ENCODE measurements at regions not wholly inside any gene's neighbourhood (a gene's known extent, or its start where the extent isn't known, plus 50 kb on each side); places are given as distances from the start of the nearest gene placed in this dataset.

GRCh38 chr2:43057026-43057741, 169.2 kb downstream of the ZFP36L2 start:
- no peaks in the 10 kb centered on the region for H3K27me3 ChIP-seq
- no peak for DNase-seq (ENCODE audit: low spot score)
- peaks cover 21% of the 10 kb centered on the region for H3K4me1 ChIP-seq (ENCODE audit: insufficient read depth)
- no peaks in the 10 kb centered on the region for H4K20me1 ChIP-seq (ENCODE audit: insufficient read depth, poor library complexity, severe bottlenecking)
- no peaks in the 10 kb centered on the region for H3K79me2 ChIP-seq
- no peak for TF ChIP-seq EZH2 (IDR thresholded peaks at IDR 0.05; ENCODE audit: borderline replicate concordance)
- no peak for TF ChIP-seq EZH2phosphoT487 (IDR thresholded peaks at IDR 0.05; ENCODE audit: low read depth, severe bottlenecking, unreplicated experiment)
- TF ChIP-seq CTCF (IDR thresholded peaks at IDR 0.05; ENCODE audit: poor library complexity) = no peak
- no peaks in the 10 kb centered on the region for H3K36me3 ChIP-seq (replicated peaks; ENCODE audit: insufficient read depth, low read depth)
- no peak overlapping the region for H3K4me3 ChIP-seq
- H3K27ac ChIP-seq = no peak overlapping the region
- H3K9me3 ChIP-seq (ENCODE audit: low read depth) = no peaks in the 10 kb centered on the region
- H2AFZ ChIP-seq = no peak overlapping the region
- WGBS (ENCODE audit: low lambda C conversion rate, missing lambda C conversion rate) = 87% methylated on average over 16 of the region's 16 CpGs
- no peaks in the 10 kb centered on the region for H3K9me2 ChIP-seq (replicated peaks; ENCODE audit: insufficient read depth)
- H3K4me2 ChIP-seq = no peak overlapping the region

GRCh38 chr2:43055985-43056384, 170.4 kb downstream of the ZFP36L2 start:
- H3K27ac ChIP-seq = no peak overlapping the region

GRCh38 chr2:43055086-43055912, 171.1 kb downstream of the ZFP36L2 start:
- no peak for DNase-seq (ENCODE audit: low spot score)
- Histone ChIP-seq H3K4me1 (ENCODE audit: insufficient read depth) (peaks cover 32% of the 10 kb centered on the region), H3K27me3 (no peaks in the 10 kb centered on the region), H3K27ac (no peak overlapping the region), H3K4me3 (no peak overlapping the region), H3K9me3 (ENCODE audit: low read depth) (no peaks in the 10 kb centered on the region), H2AFZ (no peak overlapping the region), H4K20me1 (ENCODE audit: insufficient read depth, poor library complexity, severe bottlenecking) (no peaks in the 10 kb centered on the region), H3K36me3 (replicated peaks; ENCODE audit: insufficient read depth, low read depth) (no peaks in the 10 kb centered on the region), H3K9me2 (replicated peaks; ENCODE audit: insufficient read depth) (no peaks in the 10 kb centered on the region), H3K79me2 (no peaks in the 10 kb centered on the region), H3K4me2 (no peak overlapping the region)
- TF ChIP-seq EZH2phosphoT487 (IDR thresholded peaks at IDR 0.05; ENCODE audit: low read depth, severe bottlenecking, unreplicated experiment) = no peak
- TF ChIP-seq EZH2 (IDR thresholded peaks at IDR 0.05; ENCODE audit: borderline replicate concordance) = no peak
- no peak for TF ChIP-seq CTCF (IDR thresholded peaks at IDR 0.05; ENCODE audit: poor library complexity)
- 87% methylated on average over 16 of the region's 16 CpGs for WGBS (ENCODE audit: low lambda C conversion rate, missing lambda C conversion rate)

More at GRCh38 chr2:43055985-43056384, 170.4 kb downstream of the ZFP36L2 start:
- no peak overlapping the region for H3K4me2 ChIP-seq
- no peak overlapping the region for H2AFZ ChIP-seq
- H3K9me2 ChIP-seq (replicated peaks; ENCODE audit: insufficient read depth) = no peaks in the 10 kb centered on the region
- H3K27me3 ChIP-seq = no peaks in the 10 kb centered on the region
- TF ChIP-seq CTCF (IDR thresholded peaks at IDR 0.05; ENCODE audit: poor library complexity) (no peak), EZH2 (IDR thresholded peaks at IDR 0.05; ENCODE audit: borderline replicate concordance) (no peak), EZH2phosphoT487 (IDR thresholded peaks at IDR 0.05; ENCODE audit: low read depth, severe bottlenecking, unreplicated experiment) (no peak)
- no peaks in the 10 kb centered on the region for H4K20me1 ChIP-seq (ENCODE audit: insufficient read depth, poor library complexity, severe bottlenecking)
- H3K4me3 ChIP-seq = no peak overlapping the region
- H3K9me3 ChIP-seq (ENCODE audit: low read depth) = no peaks in the 10 kb centered on the region
- 67% methylated on average over 3 of the region's 3 CpGs for WGBS (ENCODE audit: low lambda C conversion rate, missing lambda C conversion rate)
- peaks cover 26% of the 10 kb centered on the region for H3K4me1 ChIP-seq (ENCODE audit: insufficient read depth)
- DNase-seq (ENCODE audit: low spot score) = no peak
- no peaks in the 10 kb centered on the region for H3K36me3 ChIP-seq (replicated peaks; ENCODE audit: insufficient read depth, low read depth)
- no peaks in the 10 kb centered on the region for H3K79me2 ChIP-seq
